GM19240 (cell line): ENCODE measurements at regions not wholly inside any gene's neighbourhood (a gene's known extent, or its start where the extent isn't known, plus 50 kb on each side); places are given as distances from the start of the nearest gene placed in this dataset.

Experiments
- DNase-seq: peaks from one replicate; pipeline ENCODE4 v3.0.0; 2011; ENCODE audit warnings: low spot score; ENCODE audit not compliant: insufficient read length

DNA sequence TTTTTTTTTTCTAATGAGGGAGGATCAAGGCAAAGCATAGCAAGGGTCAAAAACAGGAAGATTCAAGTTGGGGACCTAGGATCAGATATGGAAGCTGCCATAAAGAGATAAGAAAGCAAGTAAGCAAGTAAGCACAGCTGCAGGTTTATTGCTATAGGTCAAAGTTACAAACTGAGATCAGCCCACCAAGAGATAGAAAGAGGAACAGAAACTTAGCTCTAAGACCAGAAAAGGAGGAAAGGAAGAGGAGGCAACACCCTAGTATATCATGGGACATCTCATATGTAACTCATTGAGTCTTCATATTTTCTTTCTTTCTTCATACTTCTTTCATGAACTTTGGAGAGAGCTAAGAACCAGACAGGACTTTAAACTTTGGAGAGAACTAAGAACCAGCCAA, 295.9 kb upstream of the CRIM1 start:
- DNase-seq, result no peak

DNA sequence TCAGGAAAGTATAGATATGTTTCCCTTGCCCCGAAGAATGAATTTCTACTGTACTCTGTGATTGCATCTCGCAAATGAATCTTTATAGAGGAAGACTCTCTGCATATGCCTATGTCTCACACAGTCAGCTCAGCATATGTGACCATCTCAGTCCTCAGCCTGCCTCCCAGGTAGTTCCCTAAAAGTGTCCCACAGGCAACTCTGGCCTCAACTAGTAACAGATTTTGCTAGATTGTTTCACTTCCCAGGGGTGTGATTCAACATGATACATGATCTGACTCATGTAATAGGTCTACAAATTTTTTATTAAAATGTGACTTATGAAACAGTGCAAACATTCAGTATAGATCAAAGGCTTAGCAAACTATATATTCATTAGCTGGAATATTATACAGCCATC, 296.6 kb upstream of the CRIM1 start:
- no peak for DNase-seq

DNA sequence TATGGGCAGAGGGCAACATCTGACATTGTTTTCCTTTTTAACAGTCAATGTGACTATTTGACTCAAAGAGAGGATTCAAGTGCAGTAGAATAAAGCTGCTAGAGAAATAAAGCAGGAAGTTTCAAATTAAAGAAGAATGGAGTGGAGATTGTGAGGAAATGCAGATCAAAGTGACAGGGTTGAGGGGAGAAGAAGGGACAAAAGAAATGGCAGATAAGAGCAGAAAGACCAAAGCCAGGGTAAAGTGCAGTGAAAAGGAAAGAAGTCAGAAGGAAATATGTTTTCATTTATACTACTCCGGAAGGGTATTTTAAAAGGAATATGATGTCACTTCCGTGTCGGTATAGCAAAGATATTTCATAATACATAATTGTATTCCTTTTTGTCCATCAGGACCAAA, 297.5 kb upstream of the CRIM1 start:
- no peak for DNase-seq

DNA sequence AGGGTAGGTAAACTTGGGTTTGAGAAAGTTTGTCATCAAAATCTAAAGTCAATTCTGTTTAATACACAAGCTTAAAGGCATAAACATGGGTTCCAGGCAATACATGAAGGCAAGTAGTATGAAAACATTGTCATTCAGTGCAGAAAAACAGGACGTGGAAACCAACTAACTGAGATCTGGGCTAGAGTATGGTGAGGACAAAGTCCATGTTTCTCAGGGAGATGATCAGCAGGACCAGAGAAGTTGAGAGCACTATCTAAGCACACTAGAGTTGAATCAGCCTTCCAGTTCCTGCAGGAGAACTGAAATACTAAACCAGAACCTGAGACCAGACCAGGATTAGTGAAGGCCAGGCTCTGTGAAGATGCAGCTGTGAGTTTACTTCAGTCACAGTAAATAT, 302.8 kb upstream of the CRIM1 start:
- no peak for DNase-seq

DNA sequence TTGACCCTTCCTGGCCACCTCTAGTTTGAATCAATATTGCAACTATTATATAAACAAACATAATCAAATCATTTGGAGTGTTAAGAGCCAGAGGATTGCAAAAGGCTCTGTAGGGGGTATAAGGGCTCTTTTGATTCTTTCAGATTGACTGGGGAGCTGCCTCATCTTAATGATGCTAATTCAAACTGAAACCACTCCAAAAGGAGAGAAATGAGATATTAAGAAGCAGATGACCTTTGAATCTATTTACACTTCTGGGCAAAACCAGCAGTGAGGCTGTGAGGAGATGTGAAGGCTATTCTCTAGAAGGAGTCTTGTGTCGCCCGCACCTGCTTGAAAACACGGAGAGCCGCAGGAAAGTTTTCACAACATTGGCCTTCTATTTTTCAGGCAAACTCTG, 311.2 kb upstream of the CRIM1 start:
- no peak for DNase-seq

DNA sequence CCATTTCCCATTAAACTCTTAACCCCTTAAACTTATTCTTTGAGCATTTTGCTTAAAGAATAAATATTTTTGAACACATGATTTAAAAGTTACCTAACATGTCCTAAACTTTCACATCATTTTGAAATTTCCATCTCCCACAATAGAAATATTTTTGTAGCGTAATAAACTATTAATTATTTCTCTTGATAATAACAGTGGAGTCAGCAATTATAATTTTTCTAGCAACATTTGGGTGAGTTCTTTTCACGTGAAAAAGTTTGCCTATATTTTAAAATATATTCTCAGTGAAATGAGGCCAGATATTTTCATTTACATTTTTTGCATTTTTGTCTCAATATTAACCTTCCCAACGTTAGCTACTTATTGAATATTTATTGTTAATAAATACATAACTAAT, 320.4 kb upstream of the CRIM1 start:
- no peak for DNase-seq

DNA sequence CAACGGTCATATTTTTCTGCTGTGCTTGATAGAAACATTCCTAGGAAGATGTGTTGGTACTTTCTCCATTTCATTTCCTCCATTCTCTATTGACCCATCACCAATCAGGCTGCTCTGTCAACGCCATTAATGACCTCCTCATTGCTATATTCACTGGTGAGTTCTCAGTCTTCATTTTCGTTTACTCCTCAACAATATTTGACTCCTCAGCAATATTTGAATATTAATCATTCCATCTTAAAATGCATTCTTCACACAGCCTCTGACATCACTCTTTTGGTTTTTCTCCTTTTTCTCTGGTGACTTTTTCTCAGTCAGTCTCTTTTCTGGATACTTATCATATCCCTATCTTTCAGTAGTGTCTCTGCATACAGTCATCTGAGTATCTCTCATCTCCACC, 323.5 kb upstream of the CRIM1 start:
- DNase-seq, result no peak

DNA sequence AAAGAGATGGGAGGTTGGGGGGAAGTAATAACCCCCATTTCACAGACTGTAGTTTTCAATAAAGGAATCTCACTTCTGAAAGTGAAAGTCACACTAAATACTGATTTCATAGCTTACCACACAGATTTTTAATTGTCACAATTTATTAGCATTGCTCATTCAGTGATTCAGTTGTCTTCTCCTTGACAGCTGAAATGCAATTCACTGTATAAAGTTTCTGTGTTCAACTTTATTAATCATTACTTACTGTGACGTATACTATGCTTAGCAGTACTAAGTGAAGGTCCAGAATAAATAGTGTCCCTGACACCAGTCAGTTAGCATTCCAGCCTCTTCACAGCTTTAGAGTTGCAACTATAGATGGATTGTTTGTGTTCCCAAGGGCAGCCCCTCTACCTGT, 324.1 kb upstream of the CRIM1 start:
- DNase-seq, result no peak

DNA sequence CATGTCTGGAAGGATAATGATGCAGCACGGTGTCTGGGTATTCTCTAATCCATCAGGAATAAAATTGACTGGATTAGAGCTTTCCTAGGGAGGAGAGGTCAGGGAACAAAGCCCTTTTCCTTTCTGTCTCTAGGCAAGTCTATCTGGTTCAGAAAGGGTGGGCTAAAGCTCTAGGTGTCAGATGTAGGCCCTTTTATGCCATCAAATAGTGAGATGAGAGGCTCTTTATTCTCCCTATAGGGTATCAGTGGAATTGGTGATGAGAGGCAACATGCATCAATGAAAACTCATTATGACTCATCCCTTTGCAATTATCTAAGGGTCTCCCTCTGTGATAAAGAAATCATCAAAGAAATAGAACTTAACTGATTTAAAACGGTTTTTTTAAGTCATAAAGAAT, 328.0 kb upstream of the CRIM1 start:
- DNase-seq, result no peak

DNA sequence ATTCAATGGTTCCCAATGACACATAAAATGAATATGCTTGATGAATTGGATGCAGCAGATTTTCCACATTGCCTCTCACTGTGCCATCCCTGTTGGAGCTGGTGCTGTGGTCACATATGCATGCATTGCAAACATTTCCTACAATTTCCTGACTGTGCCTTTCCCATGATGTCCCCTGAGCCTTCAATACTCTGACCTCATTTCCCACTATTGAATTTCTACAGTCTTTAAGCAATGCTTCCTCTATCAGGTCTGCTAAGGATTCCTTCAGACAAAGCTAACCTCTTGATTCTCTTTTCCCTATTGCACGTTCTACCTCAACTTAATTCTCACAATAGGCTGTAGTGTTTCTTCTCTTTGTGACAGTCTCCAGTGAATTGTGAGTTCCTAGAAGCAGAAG, 342.5 kb upstream of the CRIM1 start:
- DNase-seq, result no peak

DNA sequence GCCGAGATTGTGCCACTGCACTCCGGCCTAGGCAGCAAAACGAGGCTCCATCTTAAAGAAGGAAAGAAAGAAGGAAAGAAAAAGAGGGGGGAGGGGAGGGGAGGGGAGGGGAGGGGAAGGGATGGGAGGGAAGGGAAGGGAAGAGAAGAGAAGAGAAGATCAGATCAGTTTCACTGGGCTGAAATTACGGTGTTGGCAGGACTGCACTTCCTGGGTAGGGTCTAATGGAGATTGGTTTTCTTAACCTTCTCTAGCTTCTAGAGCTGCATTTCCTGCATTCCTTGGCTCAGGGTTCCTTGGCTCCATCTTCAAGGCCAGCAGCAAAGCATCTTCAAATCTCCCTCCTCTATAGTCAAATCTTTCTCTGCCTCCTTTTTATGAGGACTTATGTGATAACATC, 349.1 kb upstream of the CRIM1 start:
- no peak for DNase-seq

DNA sequence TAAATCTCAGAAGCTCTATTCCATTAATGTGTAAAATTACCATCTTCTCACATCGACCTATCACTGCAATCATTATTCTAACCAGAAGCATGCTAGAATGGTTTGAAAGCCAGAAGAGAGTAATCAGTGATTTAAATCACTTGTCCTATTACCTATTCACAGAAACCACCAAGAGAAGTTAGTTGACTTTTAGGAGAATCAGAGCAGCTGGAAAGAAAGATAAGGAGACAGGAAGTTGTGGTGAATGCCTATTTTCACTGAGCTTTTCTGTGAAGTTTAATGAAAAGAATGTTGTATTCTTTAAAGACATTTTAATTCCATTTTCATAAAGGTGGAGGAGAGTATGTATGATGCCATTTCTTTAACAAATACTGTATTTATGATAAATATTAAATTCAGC, 352.6 kb upstream of the CRIM1 start:
- no peak for DNase-seq

DNA sequence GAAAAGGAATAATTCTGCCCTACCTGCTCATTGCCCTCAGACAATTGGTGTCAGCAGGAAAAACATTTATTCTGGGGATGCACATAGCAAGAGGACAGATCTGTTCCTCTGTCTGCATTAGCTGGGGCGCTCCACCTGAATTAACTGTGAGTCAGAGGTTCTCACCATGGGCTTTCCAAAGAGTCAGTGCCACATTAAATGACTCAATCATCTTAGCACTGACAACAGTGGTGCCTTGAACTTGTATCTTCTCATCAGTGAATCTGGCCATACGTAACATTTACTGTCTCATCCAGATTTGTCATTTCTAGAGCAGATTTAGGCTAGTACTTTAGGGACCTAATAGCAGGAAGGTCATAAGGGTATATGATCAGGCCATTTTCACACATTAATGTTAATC, 358.1 kb upstream of the CRIM1 start:
- DNase-seq, result no peak

DNA sequence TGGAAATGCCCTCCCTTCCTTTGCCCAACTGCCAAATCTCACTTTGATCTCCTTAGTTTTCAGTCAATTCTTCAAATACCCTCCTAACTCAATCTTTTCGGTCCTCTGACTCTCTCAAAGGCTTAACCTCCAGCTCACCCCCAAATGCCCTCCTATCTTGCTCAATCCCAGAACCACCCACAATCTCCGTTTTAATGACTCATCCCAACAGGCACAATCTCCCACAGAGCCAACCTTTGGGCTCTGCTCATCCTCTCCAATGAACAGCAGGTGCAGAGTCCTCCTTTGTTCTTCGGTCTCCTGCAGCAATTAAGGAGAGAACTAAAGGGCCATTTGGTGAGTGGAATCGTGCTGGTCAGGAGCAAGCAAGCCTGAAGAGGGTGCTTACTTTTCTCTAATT, 366.1 kb upstream of the CRIM1 start:
- DNase-seq, result no peak

DNA sequence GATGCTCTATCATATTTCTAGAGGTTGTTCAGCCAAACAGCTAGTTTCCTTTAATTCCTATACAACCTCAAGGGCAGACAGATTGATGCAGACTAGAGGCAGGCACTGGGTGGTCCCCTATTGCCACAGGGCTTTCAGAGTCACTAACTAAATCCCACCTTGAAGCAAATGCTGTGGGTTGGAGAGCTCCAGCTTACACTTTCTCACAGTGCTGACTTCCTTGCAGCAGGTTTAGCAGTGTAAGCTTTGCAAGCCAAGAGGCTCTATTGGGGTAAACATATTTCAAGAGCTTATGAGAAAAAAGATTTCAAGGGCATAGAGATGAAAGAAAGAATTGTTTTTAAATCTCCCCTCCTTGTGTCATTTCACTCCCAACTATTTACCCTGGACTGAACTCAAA, 366.5 kb upstream of the CRIM1 start:
- no peak for DNase-seq

DNA sequence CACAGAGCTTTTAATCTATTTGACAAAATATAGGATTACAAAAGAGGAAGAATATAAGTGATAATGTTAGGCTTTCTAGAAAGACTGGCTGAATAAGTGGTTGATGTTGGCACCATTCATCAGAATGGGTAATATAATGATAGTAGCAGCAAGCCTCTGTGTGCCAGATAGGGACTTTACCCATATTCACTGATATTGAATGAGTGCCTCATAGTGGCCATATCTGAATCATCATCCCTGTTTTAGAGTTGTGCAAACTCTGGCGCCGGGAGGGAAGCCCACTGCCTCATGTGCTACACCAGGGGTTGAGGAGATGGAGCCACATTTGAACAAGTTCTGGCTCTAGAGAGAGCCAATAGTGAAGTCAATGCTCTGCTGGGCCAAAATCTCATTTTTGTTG, 368.7 kb upstream of the CRIM1 start:
- no peak for DNase-seq

DNA sequence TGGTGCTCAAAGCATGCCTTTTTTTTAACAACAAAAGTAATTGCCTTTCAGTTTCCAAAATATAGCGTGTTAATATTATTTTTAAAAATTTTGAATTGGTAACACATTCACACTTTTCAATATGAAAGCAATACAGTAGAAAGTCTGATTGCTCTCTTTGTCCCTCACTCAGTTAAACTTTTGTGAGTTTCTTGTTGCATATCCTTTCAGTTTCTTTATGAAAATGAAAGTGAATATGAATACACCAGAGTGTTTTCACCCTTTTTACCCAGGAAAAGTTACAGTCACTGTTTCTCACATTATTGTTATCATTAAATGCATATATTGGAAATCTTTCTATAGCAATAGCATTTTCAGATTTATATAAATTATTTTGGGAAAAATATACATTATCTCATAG, 377.4 kb upstream of the CRIM1 start:
- peak; percentile 11 for DNase-seq

DNA sequence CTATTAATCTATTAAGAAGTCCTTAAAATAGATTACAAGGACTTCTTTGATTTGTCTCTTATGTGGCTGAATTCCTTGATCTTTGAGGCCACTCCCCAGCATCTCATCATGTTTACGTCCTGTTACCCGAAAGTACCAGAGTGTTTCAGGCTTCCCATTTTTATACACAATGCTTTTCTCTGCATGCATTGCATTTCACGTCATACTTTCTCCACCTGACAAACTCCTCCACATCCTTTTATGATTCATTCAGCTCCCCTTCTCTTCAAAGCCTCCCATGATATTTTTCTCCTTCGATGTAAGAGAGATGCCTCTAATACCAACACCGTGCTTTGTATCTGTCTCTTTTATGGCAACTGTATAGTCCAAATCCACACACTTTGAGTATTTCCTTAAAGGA, 379.0 kb upstream of the CRIM1 start:
- no peak for DNase-seq

DNA sequence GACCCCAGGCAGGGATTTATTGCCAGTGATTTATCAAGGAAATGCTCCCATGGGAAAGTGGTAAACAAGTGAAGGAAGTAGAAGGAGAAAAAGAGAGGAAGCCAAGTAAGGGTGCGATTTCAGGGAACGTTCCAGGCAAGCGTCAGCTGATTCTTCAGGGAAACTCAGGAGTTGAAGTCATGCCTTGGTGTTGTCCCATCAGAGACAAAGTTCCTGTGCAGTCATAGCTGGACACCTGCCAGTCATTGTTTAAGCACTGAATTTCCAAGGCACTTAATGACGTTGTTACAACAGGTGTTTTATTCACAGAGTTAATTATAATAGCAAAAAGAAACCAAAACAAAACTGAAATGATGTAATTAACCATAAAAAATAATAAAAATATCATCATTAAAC, 381.8 kb upstream of the CRIM1 start:
- no peak for DNase-seq

DNA sequence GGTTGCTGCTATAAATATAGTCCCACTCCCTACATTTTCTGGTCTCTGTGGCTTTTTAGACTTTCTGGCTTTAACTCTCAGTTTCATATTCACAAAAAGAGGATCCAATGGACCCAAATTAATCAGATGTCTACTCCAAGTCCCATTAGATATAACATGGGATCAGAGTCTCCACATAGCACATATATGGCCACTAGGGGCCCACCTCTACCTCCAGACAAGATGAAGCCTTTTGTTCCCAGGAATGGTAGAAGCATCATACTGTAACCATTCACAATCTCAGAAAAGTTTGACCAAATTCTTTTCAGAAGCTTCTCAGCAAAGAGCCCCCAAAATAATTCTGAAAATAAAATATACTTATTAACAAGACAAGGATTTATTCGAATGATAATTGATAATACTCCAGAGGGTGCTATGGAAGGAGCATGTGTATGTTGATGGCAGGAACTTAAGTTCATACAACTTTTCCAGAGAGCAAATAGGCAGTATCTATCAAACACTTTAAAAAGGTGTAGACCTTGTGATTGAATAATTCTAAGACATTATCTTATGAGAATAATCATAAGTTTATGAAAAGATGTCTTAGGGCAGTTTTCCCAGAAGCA, 382.3 kb upstream of the CRIM1 start:
- DNase-seq, result no peak

DNA sequence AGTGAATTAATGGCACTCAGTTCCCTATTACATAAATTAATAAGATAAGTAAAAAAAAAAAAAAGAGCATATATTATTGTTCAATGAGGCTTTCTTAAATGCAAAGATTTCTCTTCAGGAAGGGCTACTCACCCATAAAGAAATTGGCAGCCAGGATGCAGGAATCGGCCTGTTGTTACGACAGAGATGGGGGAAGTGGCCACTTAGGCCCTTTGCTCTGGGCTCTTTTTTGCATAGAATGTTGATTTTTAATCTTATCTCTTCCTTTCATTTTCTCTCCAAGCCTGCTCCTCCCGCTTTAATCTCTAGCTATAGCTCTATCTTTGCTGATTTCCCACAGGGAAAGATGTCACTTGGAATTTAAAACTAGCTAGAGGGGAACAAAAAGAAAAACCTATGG, 391.8 kb upstream of the CRIM1 start:
- DNase-seq, result no peak

DNA sequence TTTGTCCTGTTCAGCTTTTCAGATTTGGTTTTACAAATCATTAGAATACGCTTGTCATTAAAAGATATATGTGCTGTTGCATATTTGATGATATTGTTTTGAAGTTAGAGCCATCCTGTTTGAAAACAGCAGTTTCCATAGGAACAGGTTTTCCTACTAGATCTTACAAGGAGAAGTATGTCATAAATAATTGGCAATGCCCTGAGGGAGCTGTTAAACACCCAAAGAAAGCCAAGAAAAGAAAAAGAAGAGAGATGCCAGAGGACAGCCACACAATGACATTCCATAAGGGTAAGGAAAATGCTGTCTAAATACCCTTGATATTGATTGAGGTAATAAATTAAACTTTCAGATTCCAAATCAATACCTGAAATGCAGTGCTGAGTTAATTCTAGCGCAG, 392.2 kb upstream of the CRIM1 start:
- DNase-seq, result no peak

DNA sequence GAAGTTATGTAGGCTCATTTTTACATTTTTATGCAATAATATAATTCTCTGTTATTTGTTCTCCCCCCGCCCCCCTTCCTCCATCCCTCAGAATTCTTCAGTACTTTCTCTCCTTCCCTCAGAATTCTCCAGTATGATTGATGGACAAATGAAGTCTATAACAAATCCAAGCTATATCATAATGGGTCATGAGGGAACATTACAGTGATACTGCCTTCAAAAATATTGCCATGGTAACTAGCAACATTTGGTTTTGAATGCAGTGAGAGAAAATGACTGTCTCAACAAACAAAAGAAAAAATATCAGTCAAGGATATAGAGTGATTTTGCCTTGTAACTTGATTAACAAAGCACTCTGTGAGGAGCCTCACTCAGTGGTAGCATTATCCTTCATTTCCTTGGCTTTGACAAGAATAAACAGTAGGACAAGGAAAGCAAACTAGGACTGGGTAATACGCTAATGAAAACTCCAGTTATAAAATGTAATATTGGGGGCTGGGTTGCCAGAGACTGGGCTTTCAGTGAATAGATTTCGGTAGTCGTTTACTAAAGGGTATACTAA, 392.9 kb upstream of the CRIM1 start:
- no peak for DNase-seq

DNA sequence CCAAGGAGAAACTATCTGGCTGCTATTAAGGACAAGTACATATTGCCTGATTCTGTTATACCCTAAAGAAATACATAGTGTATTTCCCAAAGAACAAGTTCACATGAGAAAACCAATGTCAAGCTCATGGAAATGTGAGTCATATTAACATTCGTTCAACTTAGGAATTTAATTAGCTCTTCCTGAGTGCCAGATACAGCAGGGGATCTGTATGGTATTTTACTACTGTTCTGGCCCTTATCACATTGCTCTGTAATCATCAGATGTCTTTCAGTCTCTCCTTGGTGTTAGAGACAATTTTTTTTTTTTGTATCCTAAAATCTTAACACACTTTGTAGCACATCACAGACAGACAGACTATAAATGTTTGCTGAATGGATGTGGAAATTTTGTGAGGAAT, 395.0 kb upstream of the CRIM1 start:
- no peak for DNase-seq
